Upper lobe of left lung (tissue), 4 donors: ENCODE measurements at regions not wholly inside any gene's neighbourhood (a gene's known extent, or its start where the extent isn't known, plus 50 kb on each side); places are given as distances from the start of the nearest gene placed in this dataset.
"Not testable (repeated sequence)": the region's sequence is repeated elsewhere in the genome, so short reads cannot be mapped to it uniquely, and the experiment has no call there.

Experiments
- CTCF ChIP-seq, 6 experiments: fragments of 450-650 bp in 4 of 6; fragments of 200-600 bp in 2 of 6; sonication (generic) in 2 of 6; IDR thresholded peaks; one replicate each; pipeline ENCODE4 v1.5.1; 2016 to 2019; ENCODE audit warnings: antibody characterized with exemption in 6 of 6
- POLR2A ChIP-seq, 4 donors: fragments of 450-650 bp; IDR thresholded peaks; one replicate each; pipeline ENCODE4 v1.5.1; 2016 to 2017; ENCODE audit warnings: antibody characterized with exemption in 4 of 4, mild to moderate bottlenecking in 2 of 4

GRCh38 chr2:57066301-57066700 is 882.5 kb downstream of the CCDC85A start:
- not testable (repeated sequence) for TF ChIP-seq POLR2A, CTCF (IDR thresholded peaks at IDR 0.05)
